Uterus (tissue), 2 donors: ENCODE measurements at regions not wholly inside any gene's neighbourhood (a gene's known extent, or its start where the extent isn't known, plus 50 kb on each side); places are given as distances from the start of the nearest gene placed in this dataset.

ENCODE experiments used
- POLR2A ChIP-seq, 2 donors: fragments of 450-650 bp; IDR thresholded peaks; one replicate each; pipeline ENCODE4 v1.6.1; 2016; ENCODE audit warnings: antibody characterized with exemption in 2 of 2, mild to moderate bottlenecking in 1 of 2, moderate library complexity in 1 of 2
- TF ChIP-seq, protein P1 (sequence below), 4 experiments: fragments of 200-600 bp in 2 of 4; fragments of 450-650 bp in 2 of 4; sonication (generic) in 2 of 4; IDR thresholded peaks; one replicate each; pipeline ENCODE4 v1.5.1; 2016 to 2019; ENCODE audit warnings: antibody characterized with exemption in 4 of 4, mild to moderate bottlenecking in 2 of 4, moderate library complexity in 1 of 4

GRCh38 chr5:104538734-104539133 is 976.1 kb upstream of the NUDT12 start:
- TF ChIP-seq, protein P1, sequence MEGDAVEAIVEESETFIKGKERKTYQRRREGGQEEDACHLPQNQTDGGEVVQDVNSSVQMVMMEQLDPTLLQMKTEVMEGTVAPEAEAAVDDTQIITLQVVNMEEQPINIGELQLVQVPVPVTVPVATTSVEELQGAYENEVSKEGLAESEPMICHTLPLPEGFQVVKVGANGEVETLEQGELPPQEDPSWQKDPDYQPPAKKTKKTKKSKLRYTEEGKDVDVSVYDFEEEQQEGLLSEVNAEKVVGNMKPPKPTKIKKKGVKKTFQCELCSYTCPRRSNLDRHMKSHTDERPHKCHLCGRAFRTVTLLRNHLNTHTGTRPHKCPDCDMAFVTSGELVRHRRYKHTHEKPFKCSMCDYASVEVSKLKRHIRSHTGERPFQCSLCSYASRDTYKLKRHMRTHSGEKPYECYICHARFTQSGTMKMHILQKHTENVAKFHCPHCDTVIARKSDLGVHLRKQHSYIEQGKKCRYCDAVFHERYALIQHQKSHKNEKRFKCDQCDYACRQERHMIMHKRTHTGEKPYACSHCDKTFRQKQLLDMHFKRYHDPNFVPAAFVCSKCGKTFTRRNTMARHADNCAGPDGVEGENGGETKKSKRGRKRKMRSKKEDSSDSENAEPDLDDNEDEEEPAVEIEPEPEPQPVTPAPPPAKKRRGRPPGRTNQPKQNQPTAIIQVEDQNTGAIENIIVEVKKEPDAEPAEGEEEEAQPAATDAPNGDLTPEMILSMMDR (IDR thresholded peaks at IDR 0.05) = no peak
- no peak for TF ChIP-seq POLR2A (IDR thresholded peaks at IDR 0.05)
